Endothelial cell of umbilical vein (primary cell): ENCODE measurements at regions not wholly inside any gene's neighbourhood (a gene's known extent, or its start where the extent isn't known, plus 50 kb on each side); places are given as distances from the start of the nearest gene placed in this dataset.

Experiments used
- BruUV-seq: library from RNA; stranded (reverse); fragments of 400-500 nt; replicated peaks from 2 replicates; lab custom pipeline; 2021; lab: Mats Ljungman, UMichigan
- CTCF ChIA-PET: fragments of 300-600, 350-600 bp; sonication (Branson Sonifier 250); formaldehyde crosslinking; loops from one replicate; lab custom pipeline; 2021; ENCODE audit warnings: antibody characterized with exemption, inconsistent platforms; lab: Charles Lee
- POLR2A ChIA-PET: fragments of 300-600, 350-600 bp; sonication (Branson Sonifier 250); formaldehyde crosslinking; loops from one replicate; lab custom pipeline; 2021; ENCODE audit warnings: antibody characterized with exemption, inconsistent platforms; lab: Charles Lee
- DNase-seq: peaks from one replicate; pipeline ENCODE4 v3.0.0-alpha.2; 2011; ENCODE audit warnings: low read depth, low spot score
- FAIRE-seq: peaks from 2 replicates; lab custom pipeline; 2011; peaks lifted over from hg19 to GRCh38; lab: Jason Lieb, UNC
- H2AFZ ChIP-seq: 2 replicates; pipeline ENCODE4 v1.6.0; 2012; ENCODE audit warnings: low read depth, low read length, control low read depth, inconsistent platforms
- H3K27ac ChIP-seq: 2 replicates; pipeline ENCODE4 v1.5.1; 2011; ENCODE audit warnings: low read depth, mild to moderate bottlenecking, control low read depth, low read length, moderate library complexity; ENCODE audit not compliant: insufficient read depth
- H3K27me3 ChIP-seq, 2 experiments: 2 replicates each; pipeline versions ENCODE4 v1.6.0 to v1.6.1; 2011; ENCODE audit warnings: low read length in 2 of 2, mixed read lengths in 1 of 2; ENCODE audit not compliant: control insufficient read depth in 2 of 2, insufficient read depth in 2 of 2
- H3K36me3 ChIP-seq, 2 experiments: 2 replicates in 1 of 2; 3 replicates in 1 of 2; pipeline ENCODE4 v1.5.1; 2011; ENCODE audit warnings: low read length in 2 of 2, mild to moderate bottlenecking in 1 of 2, moderate library complexity in 1 of 2; ENCODE audit not compliant: control insufficient read depth in 2 of 2, insufficient read depth in 2 of 2; ENCODE audit errors: extremely low read depth in 1 of 2
- H3K4me1 ChIP-seq: 3 replicates; pipeline ENCODE4 v1.5.1; 2011; ENCODE audit warnings: mild to moderate bottlenecking, low read length; ENCODE audit not compliant: control insufficient read depth, insufficient read depth; ENCODE audit errors: extremely low read depth
- H3K4me2 ChIP-seq: 2 replicates; pipeline ENCODE4 v1.6.1; 2011; ENCODE audit warnings: low read length, control low read depth, mixed read lengths; ENCODE audit not compliant: insufficient read depth
- H3K4me3 ChIP-seq, 3 experiments: fragments of 200-600 bp in 1 of 3; sonication (generic), shearing (Covaris generic) in 1 of 3; replicated peaks in 1 of 3; 2 replicates each; pipeline ENCODE4 v1.5.1; 2011 to 2016; ENCODE audit warnings: control low read depth in 3 of 3, low read length in 3 of 3, mild to moderate bottlenecking in 2 of 3, inconsistent platforms in 1 of 3, low read depth in 1 of 3, moderate library complexity in 1 of 3; ENCODE audit not compliant: insufficient read depth in 1 of 3
- H3K79me2 ChIP-seq: 2 replicates; pipeline ENCODE4 v1.6.0; 2012; ENCODE audit warnings: low read length, inconsistent platforms; ENCODE audit not compliant: control insufficient read depth, insufficient read depth
- H3K9ac ChIP-seq: replicated peaks from 2 replicates; pipeline ENCODE3; 2011; ENCODE audit warnings: low read length, control low read depth; ENCODE audit not compliant: insufficient read depth; ENCODE audit errors: extremely low read depth
- H3K9me1 ChIP-seq: replicated peaks from 3 replicates; pipeline ENCODE4 v1.6.0; 2011; ENCODE audit warnings: mild to moderate bottlenecking, low read length; ENCODE audit not compliant: control insufficient read depth, insufficient read depth; ENCODE audit errors: extremely low read depth
- H3K9me3 ChIP-seq: replicated peaks from 2 replicates; pipeline ENCODE4 v1.5.1; 2012; ENCODE audit warnings: low read length, inconsistent platforms; ENCODE audit not compliant: control insufficient read depth, insufficient read depth
- H4K20me1 ChIP-seq: replicated peaks from 2 replicates; pipeline ENCODE3; 2011; ENCODE audit warnings: mild to moderate bottlenecking, low read length; ENCODE audit not compliant: control insufficient read depth, insufficient read depth; ENCODE audit errors: extremely low read depth
- CTCF ChIP-seq, 2 donors: IDR thresholded peaks; 1 replicate in 1 of 2; 2 replicates in 1 of 2; pipeline ENCODE4 v1.5.1; 2011; ENCODE audit warnings: low read length in 2 of 2, mild to moderate bottlenecking in 2 of 2, moderate library complexity in 2 of 2, control low read depth in 1 of 2, inconsistent platforms in 1 of 2, low read depth in 1 of 2; ENCODE audit not compliant: insufficient read depth in 1 of 2; ENCODE audit errors: extremely low read depth in 1 of 2
- EZH2 ChIP-seq: IDR thresholded peaks from 2 replicates; pipeline ENCODE4 v1.6.1; 2012; ENCODE audit warnings: borderline replicate concordance, low read depth, mild to moderate bottlenecking, moderate library complexity, low read length, inconsistent platforms; ENCODE audit not compliant: severe bottlenecking
- FOS ChIP-seq: IDR thresholded peaks from 2 replicates; pipeline ENCODE4 v1.6.1; 2011; ENCODE audit warnings: mild to moderate bottlenecking, low read length, moderate library complexity, borderline replicate concordance; ENCODE audit not compliant: insufficient read depth
- GATA2 ChIP-seq: IDR thresholded peaks from 2 replicates; pipeline ENCODE4 v1.7.0; 2011; ENCODE audit warnings: low read depth, mild to moderate bottlenecking, moderate library complexity, mixed read lengths, low read length; ENCODE audit not compliant: insufficient read length, insufficient read depth
- JUN ChIP-seq: IDR thresholded peaks from 2 replicates; pipeline ENCODE4 v1.6.1; 2011; ENCODE audit warnings: borderline replicate concordance, low read depth; ENCODE audit not compliant: insufficient read length, insufficient read depth
- MAX ChIP-seq: IDR thresholded peaks from 2 replicates; pipeline ENCODE4 v1.6.1; 2011; ENCODE audit not compliant: insufficient read depth, insufficient read length
- MYC ChIP-seq: IDR thresholded peaks from one replicate; pipeline ENCODE4 v1.6.1; 2011; ENCODE audit warnings: mild to moderate bottlenecking, low read depth, low read length
- POLR2A ChIP-seq: IDR thresholded peaks from 2 replicates; pipeline ENCODE4 v1.6.1; 2012; ENCODE audit warnings: low read depth, mild to moderate bottlenecking, control low read depth, low read length
- POLR2AphosphoS5 ChIP-seq: IDR thresholded peaks from 2 replicates; pipeline ENCODE4 v1.6.1; 2012; ENCODE audit warnings: low read depth, mild to moderate bottlenecking, control low read depth, low read length, moderate library complexity; ENCODE audit not compliant: insufficient read depth
- dilution Hi-C: fragments of 300-500 bp; cut with MboI; formaldehyde crosslinking; loops from one replicate; pipeline ENCODE4 v1.15.0; 2019; ENCODE audit warnings: low sequenced_read_pairs; ENCODE audit not compliant: extremely low pct_ligation_motif_present
- intact Hi-C: fragments of 100-400 bp; cut with micrococcal nuclease; formaldehyde crosslinking; loops from one replicate; pipeline ENCODE4 v1.10.0; 2022

- H3K4me1 ChIP-seq = no peaks in the 10 kb centered on the region
- H3K79me2 ChIP-seq = no peaks in the 10 kb centered on the region
- dilution Hi-C loops = no loop called here
- no TSS peak for BruUV-seq
- no peaks in the 10 kb centered on the region for H4K20me1 ChIP-seq
- no peak for TF ChIP-seq FOS
- no peak for TF ChIP-seq CTCF (IDR thresholded peaks at IDR 0.05; ENCODE audit: extremely low read depth in 1 of 2, insufficient read depth in 1 of 2, low read depth in 1 of 2, low read length in 2 of 2)
- TF ChIP-seq POLR2A = no peak
- no peak for TF ChIP-seq MAX
- TF ChIP-seq GATA2 = no peak
- no peak for TF ChIP-seq MYC
- TF ChIP-seq JUN = no peak
- intact Hi-C loops = no loop called here
- no peaks in the 10 kb centered on the region for H3K9me3 ChIP-seq
- no peaks in the 10 kb centered on the region for H3K27me3 ChIP-seq
- H3K4me2 ChIP-seq = no peak overlapping the region
- H3K4me3 ChIP-seq = no peak overlapping the region
- no peaks in the 10 kb centered on the region for H3K9me1 ChIP-seq
- POLR2A ChIA-PET = no interaction called here
- H3K9ac ChIP-seq = no peak overlapping the region
- CTCF ChIA-PET = no interaction called here
- H2AFZ ChIP-seq = no peak overlapping the region
- FAIRE-seq (no peak), DNase-seq (no peak)
- no peak overlapping the region for H3K27ac ChIP-seq
- H3K36me3 ChIP-seq = no peaks in the 10 kb centered on the region
Observed at GRCh38 chr9:86865952-86866351, 81.4 kb downstream of the GAS1 start.

GRCh38 chr9:86860006-86860405 is 87.3 kb downstream of the GAS1 start:
- POLR2A ChIA-PET = no interaction called here
- no peaks in the 10 kb centered on the region for H3K9me3 ChIP-seq
- CTCF ChIA-PET = no interaction called here
- H3K9ac ChIP-seq = no peak overlapping the region
- intact Hi-C loops = no loop called here
- no peak overlapping the region for H3K27ac ChIP-seq
- H3K4me3 ChIP-seq = no peak overlapping the region
- FAIRE-seq (no peak), DNase-seq (no peak)
- H4K20me1 ChIP-seq = no peaks in the 10 kb centered on the region
- H3K36me3 ChIP-seq = no peaks in the 10 kb centered on the region
- no peak overlapping the region for H2AFZ ChIP-seq
- no peak for TF ChIP-seq FOS
- TF ChIP-seq MAX = no peak
- TF ChIP-seq JUN = no peak
- TF ChIP-seq CTCF (IDR thresholded peaks at IDR 0.05; ENCODE audit: extremely low read depth in 1 of 2, insufficient read depth in 1 of 2, low read depth in 1 of 2, low read length in 2 of 2) = no peak
- no peak for TF ChIP-seq MYC
- no peak for TF ChIP-seq GATA2
- TF ChIP-seq EZH2 = no peak
- TF ChIP-seq POLR2A = no peak
- TF ChIP-seq POLR2AphosphoS5 = no peak
- H3K27me3 ChIP-seq = no peaks in the 10 kb centered on the region
- no TSS peak for BruUV-seq
- dilution Hi-C loops = no loop called here
- H3K79me2 ChIP-seq = no peaks in the 10 kb centered on the region
- no peak overlapping the region for H3K4me2 ChIP-seq
- no peaks in the 10 kb centered on the region for H3K4me1 ChIP-seq
- H3K9me1 ChIP-seq = no peaks in the 10 kb centered on the region
